Stimulated activated CD4-positive, alpha-beta T cell treated with anti-CD3 and anti-CD28 coated beads, Interleukin-15, amount 100 ng/mL, for 1 hour (primary cell): ENCODE measurements at regions not wholly inside any gene's neighbourhood (a gene's known extent, or its start where the extent isn't known, plus 50 kb on each side); places are given as distances from the start of the nearest gene placed in this dataset.

Experiments
- DNase-seq, 2 donors: peaks; one replicate each; pipeline ENCODE4 v3.0.0-alpha.2; 2020; ENCODE audit warnings: low read depth in 1 of 2, low spot score in 1 of 2

- no peak for DNase-seq
Observed at GRCh38 chr21:35651196-35651595, 409.1 kb downstream of the SETD4 start.

DNA sequence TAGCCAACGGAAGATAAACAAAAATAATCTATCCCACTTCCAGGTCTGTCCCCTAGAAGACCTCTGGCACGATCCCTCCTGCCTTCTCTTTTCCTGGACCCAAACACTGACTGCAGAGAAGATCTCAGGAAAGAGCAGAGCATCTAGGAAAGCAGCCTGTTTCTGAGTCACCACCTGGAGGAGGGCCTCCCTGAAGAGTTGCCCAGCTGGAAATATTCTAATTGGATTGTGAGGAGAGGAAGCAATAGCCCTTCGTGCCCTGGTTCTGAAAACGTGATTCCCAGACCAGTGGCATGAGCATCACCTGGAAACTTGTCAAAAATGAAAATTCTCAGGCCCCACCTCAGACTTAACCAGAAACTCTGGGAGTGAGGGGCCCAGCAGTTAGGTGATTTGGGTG is 411.1 kb downstream of the SETD4 start:
- DNase-seq: no peak

DNA sequence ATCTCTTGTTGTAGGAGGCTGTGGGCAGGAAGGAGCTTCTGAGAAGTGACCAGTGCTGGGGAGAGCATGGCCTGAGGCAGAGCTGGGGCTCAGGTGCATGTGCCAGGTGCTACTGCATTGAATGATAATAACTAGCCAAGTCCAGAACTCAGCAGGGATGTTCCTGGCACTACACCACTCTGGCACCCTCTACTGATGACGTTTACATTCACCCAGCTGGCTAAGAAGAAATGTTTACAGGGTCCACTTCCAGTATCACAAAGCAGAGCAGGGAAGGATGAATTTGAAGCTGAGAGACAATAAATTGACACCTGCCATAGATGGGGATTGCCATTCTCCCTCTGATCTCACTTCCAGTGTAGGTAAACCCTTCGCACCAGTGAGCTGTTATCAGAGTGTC is 411.8 kb downstream of the SETD4 start:
- DNase-seq: no peak

DNA sequence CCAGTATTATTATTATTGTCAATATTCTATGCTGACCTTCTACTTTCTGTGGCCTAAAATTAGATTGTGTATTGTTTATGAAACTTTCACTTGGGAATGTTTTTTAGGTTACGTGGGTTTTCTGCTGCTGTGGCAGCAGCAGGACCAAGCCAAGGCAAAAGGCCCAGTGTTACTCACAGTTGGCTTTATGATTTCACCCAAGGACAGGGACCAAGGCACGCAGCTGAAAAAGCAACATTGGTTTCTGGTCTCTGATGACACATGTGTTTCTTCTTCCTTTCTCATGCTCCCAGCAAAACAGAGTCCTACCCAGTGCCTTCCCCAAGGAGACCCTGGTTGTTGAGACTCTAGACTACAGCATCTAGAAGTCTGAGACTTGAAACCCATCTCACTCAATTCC is 413.7 kb downstream of the SETD4 start:
- DNase-seq: no peak

GRCh38 chr21:35645991-35646390 is 414.3 kb downstream of the SETD4 start:
- DNase-seq: no peak

DNA sequence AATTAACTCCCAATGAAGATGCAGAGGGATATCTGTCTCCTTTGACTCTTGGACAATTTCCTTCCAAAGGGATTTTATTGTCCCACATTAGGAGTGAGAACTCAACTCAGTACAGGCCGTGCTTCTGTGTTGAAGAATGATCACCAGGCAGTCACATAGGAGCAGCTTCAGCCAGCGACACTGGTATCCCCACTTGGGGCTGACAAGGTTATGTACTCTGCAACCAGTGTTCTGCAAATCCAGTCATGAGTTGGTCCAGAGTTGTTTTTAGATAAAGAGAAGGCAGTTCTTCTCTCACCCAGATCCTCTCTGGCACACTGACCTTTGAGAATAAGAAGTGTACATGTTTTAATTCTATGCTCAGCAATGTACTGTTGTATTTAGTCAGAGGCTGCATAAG is 415.8 kb downstream of the SETD4 start:
- no peak for DNase-seq

GRCh38 chr21:35643176-35643575 is 417.1 kb downstream of the SETD4 start:
- no peak for DNase-seq

- DNase-seq: no peak
Observed at GRCh38 chr21:35641271-35642016, 418.9 kb downstream of the SETD4 start.

- no peak for DNase-seq
Observed at GRCh38 chr21:35637431-35637830, 422.9 kb downstream of the SETD4 start.

GRCh38 chr21:35635994-35636393 is 424.3 kb downstream of the SETD4 start:
- DNase-seq: no peak

DNA sequence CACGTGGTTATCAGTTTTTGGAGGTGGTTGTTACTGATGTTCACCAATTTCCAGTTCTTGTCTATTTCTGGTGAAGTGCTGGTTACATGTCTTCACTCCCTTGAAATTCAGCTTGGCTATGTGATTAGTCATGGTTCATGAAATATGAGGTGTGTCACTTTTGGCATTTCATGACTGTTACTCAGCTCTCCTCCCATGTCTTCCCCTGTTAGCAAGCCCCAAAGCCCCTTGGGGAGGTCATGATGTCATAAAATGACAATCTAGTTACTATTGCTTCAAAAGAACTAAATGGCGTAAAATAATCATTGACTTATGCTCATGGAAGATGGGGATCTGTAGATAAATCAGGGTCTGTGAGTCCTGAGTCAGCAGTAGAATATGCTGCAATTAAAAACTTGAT is 425.1 kb downstream of the SETD4 start:
- DNase-seq: no peak

DNA sequence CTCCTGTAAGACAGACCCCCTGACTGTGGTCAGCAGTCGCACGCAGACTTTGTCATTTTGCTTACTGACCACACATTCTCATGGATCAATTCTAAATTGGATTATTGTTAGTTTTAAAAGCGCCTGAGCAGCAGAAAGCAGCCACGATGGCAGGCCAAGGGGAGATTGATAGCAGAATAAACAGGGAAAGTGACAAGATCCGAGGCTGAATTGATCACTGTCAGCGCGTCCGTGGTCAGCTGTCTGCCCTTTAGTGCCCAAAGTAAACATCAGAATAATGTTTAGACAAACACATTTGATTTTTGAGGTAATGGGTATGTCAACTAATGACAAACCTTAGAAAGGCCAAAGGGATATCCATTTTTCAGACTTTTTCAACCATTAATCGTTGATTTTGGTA is 426.8 kb downstream of the SETD4 start:
- no peak for DNase-seq

DNA sequence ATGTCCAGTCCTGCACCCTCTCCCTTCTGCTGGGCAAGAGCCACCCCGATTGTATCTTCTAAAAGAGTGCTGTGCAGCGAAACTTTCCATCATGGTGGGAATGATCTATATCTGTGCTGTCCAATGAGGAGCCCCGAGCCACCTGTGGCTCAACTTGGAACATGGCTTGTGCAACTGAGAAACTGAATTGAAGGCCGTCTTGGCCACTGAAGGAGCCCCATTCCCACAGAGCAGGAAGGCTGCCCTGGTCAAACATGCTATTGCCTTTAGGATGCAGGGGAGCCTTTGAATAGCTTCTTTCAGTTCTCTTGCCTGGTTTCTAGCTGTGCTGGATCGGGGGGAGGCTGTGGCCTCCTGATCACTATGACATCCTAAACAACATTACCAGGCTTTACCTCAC is 427.6 kb downstream of the SETD4 start:
- no peak for DNase-seq

GRCh38 chr21:35628316-35628715 is 432.0 kb downstream of the SETD4 start:
- no peak for DNase-seq

DNA sequence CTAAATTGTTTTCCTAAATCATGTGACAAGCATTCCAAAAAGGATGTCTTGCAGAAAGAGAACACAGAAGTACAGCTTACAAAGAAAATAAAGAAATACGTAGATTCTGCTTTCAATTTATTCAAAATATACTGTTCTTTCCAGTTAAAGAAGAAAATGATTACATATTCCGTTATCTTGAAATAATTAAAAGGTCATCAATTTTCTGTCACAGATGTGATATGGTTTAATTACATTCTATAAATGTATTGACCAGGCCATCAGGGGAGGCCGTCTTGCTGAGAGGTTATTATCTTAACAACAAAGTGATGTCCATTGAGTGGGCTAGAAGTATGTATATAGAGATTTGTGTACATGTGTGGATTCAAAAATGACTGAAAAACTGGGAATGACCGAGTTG is 432.9 kb downstream of the SETD4 start:
- no peak for DNase-seq

DNA sequence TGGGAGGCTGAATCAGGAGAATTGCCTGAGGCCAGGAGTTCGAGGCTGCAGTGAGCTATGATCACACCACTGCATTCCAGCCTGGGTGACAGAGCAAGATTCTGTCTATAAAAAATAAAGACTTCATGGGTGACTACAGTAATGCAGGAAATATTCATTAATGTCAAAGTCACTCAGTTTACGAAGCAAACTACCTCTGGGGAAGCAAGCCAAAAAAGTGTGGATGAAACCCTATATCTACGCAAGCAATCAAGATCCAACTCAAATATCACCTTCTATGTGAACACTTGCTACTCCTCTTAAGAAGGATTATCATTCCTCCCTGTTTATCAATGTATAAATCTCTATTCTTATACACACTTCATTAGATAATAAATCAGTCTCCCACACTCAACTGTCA is 434.8 kb downstream of the SETD4 start:
- no peak for DNase-seq

DNA sequence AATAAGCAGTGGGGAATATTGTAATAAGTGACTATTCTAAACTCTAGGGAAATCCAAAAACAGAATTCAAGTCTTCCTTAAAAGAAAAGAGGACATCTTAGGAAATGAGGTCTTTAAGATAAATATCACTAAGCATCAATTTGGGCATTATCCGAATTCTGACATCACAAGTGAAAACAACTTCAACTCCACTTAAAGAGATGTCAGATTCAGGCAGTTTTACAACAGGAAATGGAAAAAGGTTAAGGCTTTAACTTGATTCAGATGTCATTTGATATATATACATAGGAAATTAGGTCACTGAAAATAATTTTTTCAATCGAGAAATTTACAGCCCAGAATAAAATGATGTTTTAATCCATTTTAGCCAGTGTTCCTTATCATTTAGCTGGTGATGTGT is 435.4 kb downstream of the SETD4 start:
- DNase-seq: no peak

GRCh38 chr21:35622612-35623011 is 437.7 kb downstream of the SETD4 start:
- DNase-seq: no peak

DNA sequence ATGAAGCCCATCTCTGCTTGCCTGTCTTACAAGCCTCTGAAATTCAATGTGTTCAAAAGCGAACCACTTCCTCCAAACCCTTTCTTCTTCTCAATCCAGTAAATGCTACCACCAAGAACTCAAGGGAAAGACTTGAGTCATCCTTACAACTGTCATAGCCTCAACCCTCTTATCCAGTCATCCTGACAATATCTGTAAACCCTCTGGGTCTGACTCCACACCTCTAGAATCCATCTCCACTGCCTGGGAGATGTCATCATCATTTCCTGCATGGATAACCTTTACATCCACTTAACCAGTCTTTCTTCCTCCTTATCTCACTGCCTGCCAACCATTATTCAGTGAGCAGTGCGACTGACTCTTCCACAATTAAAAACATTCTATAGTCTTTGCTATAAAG is 441.1 kb downstream of the SETD4 start:
- DNase-seq: no peak

- DNase-seq: no peak
Observed at GRCh38 chr21:35617491-35617890, 442.8 kb downstream of the SETD4 start.

- no peak for DNase-seq
Observed at GRCh38 chr21:35616090-35616489, 444.2 kb downstream of the SETD4 start.

DNA sequence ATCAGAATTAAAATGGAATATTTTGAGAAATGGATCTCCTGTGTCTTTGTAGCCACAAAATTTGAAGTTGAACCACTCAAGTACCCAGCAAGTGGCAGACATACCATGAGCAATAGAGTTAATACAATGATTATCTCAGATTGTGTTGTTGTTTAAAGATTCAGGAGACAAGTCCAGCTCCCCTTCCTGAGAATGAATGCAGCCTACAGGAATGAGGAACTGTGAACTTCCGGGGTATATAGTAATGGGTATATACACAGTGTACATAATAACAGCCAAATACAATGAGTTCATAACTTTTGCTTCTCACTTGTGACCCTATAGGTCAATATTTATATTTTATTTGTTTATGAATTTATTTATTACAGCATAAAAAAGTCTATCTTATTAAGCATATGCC is 445.0 kb downstream of the SETD4 start:
- DNase-seq: no peak

DNA sequence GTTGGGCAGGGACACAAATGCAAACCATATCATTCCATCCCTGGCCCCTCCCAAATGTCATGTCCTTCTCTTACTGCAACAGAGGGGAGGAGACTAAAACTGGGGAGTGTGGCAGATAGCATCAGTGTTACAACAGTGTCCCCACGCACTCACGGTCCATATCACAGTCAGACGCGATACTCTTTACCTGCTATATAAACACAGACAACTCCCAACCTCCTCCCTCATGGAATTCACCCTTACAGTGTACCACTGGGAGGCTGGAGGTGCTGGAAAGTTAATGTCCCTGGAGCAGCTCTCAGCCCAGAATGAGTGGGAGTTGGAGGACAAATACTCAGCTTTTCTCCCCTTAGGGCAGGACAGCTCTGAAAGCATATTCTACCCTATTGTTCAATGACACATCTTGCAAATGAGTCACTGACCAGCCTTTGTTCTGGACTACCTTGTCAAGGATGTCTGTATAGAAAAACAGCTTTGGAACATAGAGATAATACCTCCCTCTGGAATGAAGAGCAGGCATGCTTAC is 445.9 kb downstream of the SETD4 start:
- no peak for DNase-seq
